ENCODE measurements at regions not wholly inside any gene's neighbourhood (a gene's known extent, or its start where the extent isn't known, plus 50 kb on each side); places are given as distances from the start of the nearest gene placed in this dataset.

GRCh38 chr12:89983622-89984021 is 275.0 kb upstream of the ATP2B1 start:
- TF ChIP-seq EZH2 (IDR thresholded peaks at IDR 0.05; ENCODE audit: low read length, missing control alignments) (no peak), CTCF (conservative IDR thresholded peaks at IDR 0.05 in 1 of 2, IDR thresholded peaks at IDR 0.05 in 1 of 2; ENCODE audit: low read depth in 1 of 2, low read length in 2 of 2) (no peak)
- no peaks in the 10 kb centered on the region for H4K20me1 ChIP-seq (ENCODE audit: control insufficient read depth, extremely low read depth, insufficient read depth, low read length)
- H3K9me3 ChIP-seq (ENCODE audit: control insufficient read depth, insufficient read depth, low read depth, low read length), result no peaks in the 10 kb centered on the region
- no peaks in the 10 kb centered on the region for H3K4me1 ChIP-seq (ENCODE audit: control insufficient read depth, extremely low read depth, insufficient read depth, low read length)
- H3K9ac ChIP-seq (ENCODE audit: insufficient read depth, low read length), result no peak overlapping the region
- no peak overlapping the region for H3K4me3 ChIP-seq (replicated peaks in 1 of 4; ENCODE audit: control extremely low read depth in 1 of 4, insufficient read depth in 1 of 4, low read depth in 3 of 4, low read length in 4 of 4)
- H3K36me3 ChIP-seq (ENCODE audit: control insufficient read depth, insufficient read depth, low read length), result no peaks in the 10 kb centered on the region
- H2AFZ ChIP-seq (ENCODE audit: low read length), result no peak overlapping the region
- H3K4me2 ChIP-seq (ENCODE audit: extremely low read depth, insufficient read depth, low read length), result no peak overlapping the region
- H3K27me3 ChIP-seq (ENCODE audit: control insufficient read depth, insufficient read depth, low read length), result no peaks in the 10 kb centered on the region
- no peak for DNase-seq (ENCODE audit: low read depth in 2 of 2)
- H3K27ac ChIP-seq (ENCODE audit: insufficient read depth, low read length), result no peak overlapping the region
- no peaks in the 10 kb centered on the region for H3K79me2 ChIP-seq (ENCODE audit: control insufficient read depth, insufficient read depth, low read length)

DNA sequence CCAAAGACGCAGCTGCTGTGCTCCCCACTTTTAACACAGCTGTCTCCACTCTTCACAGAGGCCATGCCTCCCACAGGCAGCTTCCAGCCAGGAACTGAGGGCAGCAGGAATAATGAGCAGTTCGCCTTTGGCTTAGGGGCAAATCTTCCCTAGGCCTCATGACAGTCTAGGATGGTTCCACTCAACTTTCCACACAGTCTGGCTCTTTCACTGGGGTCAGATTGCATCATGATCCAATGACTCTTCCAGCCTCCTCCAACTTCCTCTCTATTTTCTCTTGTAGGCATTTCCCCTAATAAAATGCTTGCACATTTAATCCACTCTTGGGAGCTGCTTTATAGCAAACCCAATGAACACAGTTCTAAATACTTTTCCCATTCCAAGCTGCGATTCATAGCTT is 271.6 kb upstream of the ATP2B1 start:
- no peak overlapping the region for H2AFZ ChIP-seq (ENCODE audit: low read length)

GRCh38 chr12:89977405-89978085 is 268.9 kb upstream of the ATP2B1 start:
- no peak overlapping the region for H3K9ac ChIP-seq (ENCODE audit: insufficient read depth, low read length)
- no peaks in the 10 kb centered on the region for H3K79me2 ChIP-seq (ENCODE audit: control insufficient read depth, insufficient read depth, low read length)
- no peak overlapping the region for H2AFZ ChIP-seq (ENCODE audit: low read length)
- TF ChIP-seq EZH2 (IDR thresholded peaks at IDR 0.05; ENCODE audit: low read length, missing control alignments) (no peak), CTCF (conservative IDR thresholded peaks at IDR 0.05 in 1 of 2, IDR thresholded peaks at IDR 0.05 in 1 of 2; ENCODE audit: low read depth in 1 of 2, low read length in 2 of 2) (no peak)
- H4K20me1 ChIP-seq (ENCODE audit: control insufficient read depth, extremely low read depth, insufficient read depth, low read length), result no peaks in the 10 kb centered on the region
- no peaks in the 10 kb centered on the region for H3K27me3 ChIP-seq (ENCODE audit: control insufficient read depth, insufficient read depth, low read length)
- peak in 1 of 2 donors; percentile 41 for DNase-seq (ENCODE audit: low read depth in 2 of 2)
- no peak overlapping the region for H3K4me3 ChIP-seq (replicated peaks in 1 of 4; ENCODE audit: control extremely low read depth in 1 of 4, insufficient read depth in 1 of 4, low read depth in 3 of 4, low read length in 4 of 4)
- no peaks in the 10 kb centered on the region for H3K9me3 ChIP-seq (ENCODE audit: control insufficient read depth, insufficient read depth, low read depth, low read length)
- H3K27ac ChIP-seq (ENCODE audit: insufficient read depth, low read length), result no peak overlapping the region
- no peaks in the 10 kb centered on the region for H3K36me3 ChIP-seq (ENCODE audit: control insufficient read depth, insufficient read depth, low read length)
- H3K4me1 ChIP-seq (ENCODE audit: control insufficient read depth, extremely low read depth, insufficient read depth, low read length), result peaks cover 2% of the 10 kb centered on the region
- no peak overlapping the region for H3K4me2 ChIP-seq (ENCODE audit: extremely low read depth, insufficient read depth, low read length)

More for the DNA sequence above, 271.6 kb upstream of the ATP2B1 start:
- Histone ChIP-seq H3K4me3 (replicated peaks in 1 of 4; ENCODE audit: control extremely low read depth in 1 of 4, insufficient read depth in 1 of 4, low read depth in 3 of 4, low read length in 4 of 4) (no peak overlapping the region), H3K4me2 (ENCODE audit: extremely low read depth, insufficient read depth, low read length) (no peak overlapping the region), H3K79me2 (ENCODE audit: control insufficient read depth, insufficient read depth, low read length) (no peaks in the 10 kb centered on the region), H3K27ac (ENCODE audit: insufficient read depth, low read length) (no peak overlapping the region), H3K4me1 (ENCODE audit: control insufficient read depth, extremely low read depth, insufficient read depth, low read length) (peaks cover 2% of the 10 kb centered on the region), H3K36me3 (ENCODE audit: control insufficient read depth, insufficient read depth, low read length) (no peaks in the 10 kb centered on the region), H3K9me3 (ENCODE audit: control insufficient read depth, insufficient read depth, low read depth, low read length) (no peaks in the 10 kb centered on the region), H3K27me3 (ENCODE audit: control insufficient read depth, insufficient read depth, low read length) (no peaks in the 10 kb centered on the region), H4K20me1 (ENCODE audit: control insufficient read depth, extremely low read depth, insufficient read depth, low read length) (no peaks in the 10 kb centered on the region), H3K9ac (ENCODE audit: insufficient read depth, low read length) (no peak overlapping the region)
- peak; percentile 25 to 63 for DNase-seq (ENCODE audit: low read depth in 2 of 2)
- no peak for TF ChIP-seq CTCF (conservative IDR thresholded peaks at IDR 0.05 in 1 of 2, IDR thresholded peaks at IDR 0.05 in 1 of 2; ENCODE audit: low read depth in 1 of 2, low read length in 2 of 2)
- no peak for TF ChIP-seq EZH2 (IDR thresholded peaks at IDR 0.05; ENCODE audit: low read length, missing control alignments)
